ENCODE measurements at regions not wholly inside any gene's neighbourhood (a gene's known extent, or its start where the extent isn't known, plus 50 kb on each side); places are given as distances from the start of the nearest gene placed in this dataset.
"Not testable (repeated sequence)": the region's sequence is repeated elsewhere in the genome, so short reads cannot be mapped to it uniquely, and the experiment has no call there.

- TF ChIP-seq POLR2AphosphoS5 (IDR thresholded peaks at IDR 0.05; ENCODE audit: low read depth, low read length); EZH2phosphoT487 (IDR thresholded peaks at IDR 0.05; ENCODE audit: borderline replicate concordance); RAD21 (IDR thresholded peaks at IDR 0.05; ENCODE audit: low read depth); SIN3A (IDR thresholded peaks at IDR 0.05; ENCODE audit: low read depth); EZH2 (IDR thresholded peaks at IDR 0.05); POLR2A (IDR thresholded peaks at IDR 0.05; ENCODE audit: borderline replicate concordance, extremely low read depth, insufficient read depth, insufficient read length); YY1 (IDR thresholded peaks at IDR 0.05; ENCODE audit: extremely low read depth, insufficient replicate concordance, low read depth, low read length); ATF3 (IDR thresholded peaks at IDR 0.05); REST (IDR thresholded peaks at IDR 0.05; ENCODE audit: low read depth): not testable (repeated sequence)
- TF ChIP-seq, protein P1, sequence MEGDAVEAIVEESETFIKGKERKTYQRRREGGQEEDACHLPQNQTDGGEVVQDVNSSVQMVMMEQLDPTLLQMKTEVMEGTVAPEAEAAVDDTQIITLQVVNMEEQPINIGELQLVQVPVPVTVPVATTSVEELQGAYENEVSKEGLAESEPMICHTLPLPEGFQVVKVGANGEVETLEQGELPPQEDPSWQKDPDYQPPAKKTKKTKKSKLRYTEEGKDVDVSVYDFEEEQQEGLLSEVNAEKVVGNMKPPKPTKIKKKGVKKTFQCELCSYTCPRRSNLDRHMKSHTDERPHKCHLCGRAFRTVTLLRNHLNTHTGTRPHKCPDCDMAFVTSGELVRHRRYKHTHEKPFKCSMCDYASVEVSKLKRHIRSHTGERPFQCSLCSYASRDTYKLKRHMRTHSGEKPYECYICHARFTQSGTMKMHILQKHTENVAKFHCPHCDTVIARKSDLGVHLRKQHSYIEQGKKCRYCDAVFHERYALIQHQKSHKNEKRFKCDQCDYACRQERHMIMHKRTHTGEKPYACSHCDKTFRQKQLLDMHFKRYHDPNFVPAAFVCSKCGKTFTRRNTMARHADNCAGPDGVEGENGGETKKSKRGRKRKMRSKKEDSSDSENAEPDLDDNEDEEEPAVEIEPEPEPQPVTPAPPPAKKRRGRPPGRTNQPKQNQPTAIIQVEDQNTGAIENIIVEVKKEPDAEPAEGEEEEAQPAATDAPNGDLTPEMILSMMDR (IDR thresholded peaks at IDR 0.05 in 2 of 3, conservative IDR thresholded peaks at IDR 0.05 in 1 of 3; ENCODE audit: borderline replicate concordance in 1 of 3, insufficient read depth in 1 of 3, low read depth in 2 of 3, low read length in 2 of 3) = not testable (repeated sequence)
- TF ChIP-seq, protein P2, sequence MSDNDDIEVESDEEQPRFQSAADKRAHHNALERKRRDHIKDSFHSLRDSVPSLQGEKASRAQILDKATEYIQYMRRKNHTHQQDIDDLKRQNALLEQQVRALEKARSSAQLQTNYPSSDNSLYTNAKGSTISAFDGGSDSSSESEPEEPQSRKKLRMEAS (IDR thresholded peaks at IDR 0.05) = not testable (repeated sequence)
Observed at GRCh38 chr4:155064934-155065333, 143.5 kb upstream of the NPY2R start.

Measured in HCT116 (cell line).